GM19452 (cell line): ENCODE measurements at regions not wholly inside any gene's neighbourhood (a gene's known extent, or its start where the extent isn't known, plus 50 kb on each side); places are given as distances from the start of the nearest gene placed in this dataset.

ENCODE experiments used
- ATAC-seq: cut with Tn5 transposase; IDR thresholded peaks from one replicate; pipeline ENCODE4 v1.9.1; 2021; ENCODE audit not compliant: unreplicated experiment

DNA sequence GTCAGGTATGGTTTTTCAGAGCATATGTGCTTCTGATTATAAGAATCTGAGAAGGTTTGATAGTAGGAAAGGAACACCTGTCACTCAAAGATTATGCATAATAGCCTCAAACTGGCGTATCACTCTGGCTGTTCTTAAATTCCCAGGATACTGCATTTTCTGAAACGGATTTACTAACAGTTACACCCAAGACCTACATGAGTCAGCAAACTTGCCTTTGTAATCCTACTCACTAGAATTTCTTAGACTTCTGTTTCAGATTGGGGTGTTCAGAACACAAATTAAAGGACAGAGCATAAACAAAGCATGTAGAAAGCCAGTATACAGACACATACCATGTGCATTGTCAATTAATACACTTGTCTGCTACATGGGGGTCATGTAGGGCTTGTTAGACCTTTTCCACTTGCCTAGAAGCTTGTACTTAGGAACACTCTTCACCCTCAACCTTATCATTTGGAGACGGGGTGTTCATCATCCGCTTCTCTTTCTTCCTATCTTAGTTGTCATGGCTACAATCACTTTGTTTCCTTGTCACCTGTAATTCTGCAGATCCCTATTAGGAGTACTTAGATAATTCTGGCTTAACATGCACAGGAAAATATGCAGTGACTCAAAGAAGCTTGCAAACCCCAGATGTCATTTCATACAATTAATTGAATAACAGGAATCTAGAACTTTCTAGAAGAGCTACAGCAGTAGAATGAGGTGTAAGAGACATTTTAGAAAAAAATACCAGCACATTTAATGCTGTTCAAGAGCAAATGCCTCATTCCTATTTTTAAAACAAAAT lies 593.0 kb upstream of the TENM3 start:
- no peak for ATAC-seq

- ATAC-seq, result no peak
Measured at GRCh38 chr4:181656748-181657147, 586.5 kb upstream of the TENM3 start.

DNA sequence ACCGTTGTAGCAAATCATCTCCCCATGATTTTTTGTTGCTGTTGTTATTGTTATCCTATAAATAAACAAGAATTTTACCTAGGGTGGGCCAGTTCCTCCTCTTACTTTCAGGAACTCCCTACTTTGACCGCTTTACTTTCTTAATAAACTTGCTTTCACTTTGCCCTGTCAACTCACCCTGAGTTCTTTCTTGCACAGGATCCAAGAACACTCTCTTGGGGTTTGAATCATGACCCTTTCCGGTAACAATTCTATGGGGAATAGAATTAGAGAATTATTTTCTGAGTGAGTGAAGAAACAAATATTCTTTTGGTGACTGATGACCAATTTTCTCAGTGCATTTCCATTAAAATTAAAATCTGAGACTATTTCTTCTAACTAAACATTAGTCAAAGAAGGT lies 584.0 kb upstream of the TENM3 start:
- ATAC-seq, result no peak

- ATAC-seq, result no peak
Measured at GRCh38 chr4:181659876-181660275, 583.3 kb upstream of the TENM3 start.

- no peak for ATAC-seq
Measured at GRCh38 chr4:181661090-181661489, 582.1 kb upstream of the TENM3 start.

- ATAC-seq, result no peak
Measured at GRCh38 chr4:181661923-181662322, 581.3 kb upstream of the TENM3 start.

DNA sequence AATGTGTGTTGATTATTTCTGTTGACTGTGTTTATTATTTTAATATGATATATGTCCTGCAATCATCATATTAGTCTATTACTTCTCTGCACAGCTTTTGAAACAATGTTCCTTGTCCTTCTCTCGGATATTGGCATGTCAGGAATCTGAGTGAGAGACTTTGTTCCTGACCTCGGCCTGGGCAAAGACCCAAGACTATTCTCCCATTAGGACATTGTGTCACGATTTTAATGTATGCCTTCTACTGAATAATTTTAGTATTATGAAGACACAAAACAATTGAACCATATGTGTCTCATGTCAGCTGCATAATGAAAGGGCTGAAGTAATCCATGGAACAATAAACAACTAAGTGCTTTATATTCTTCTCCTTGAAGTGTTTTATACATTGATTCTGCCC lies 580.8 kb upstream of the TENM3 start:
- no peak for ATAC-seq

- ATAC-seq, result no peak
Measured at GRCh38 chr4:181670506-181670905, 572.7 kb upstream of the TENM3 start.

GRCh38 chr4:181671672-181672071 lies 571.5 kb upstream of the TENM3 start:
- no peak for ATAC-seq

DNA sequence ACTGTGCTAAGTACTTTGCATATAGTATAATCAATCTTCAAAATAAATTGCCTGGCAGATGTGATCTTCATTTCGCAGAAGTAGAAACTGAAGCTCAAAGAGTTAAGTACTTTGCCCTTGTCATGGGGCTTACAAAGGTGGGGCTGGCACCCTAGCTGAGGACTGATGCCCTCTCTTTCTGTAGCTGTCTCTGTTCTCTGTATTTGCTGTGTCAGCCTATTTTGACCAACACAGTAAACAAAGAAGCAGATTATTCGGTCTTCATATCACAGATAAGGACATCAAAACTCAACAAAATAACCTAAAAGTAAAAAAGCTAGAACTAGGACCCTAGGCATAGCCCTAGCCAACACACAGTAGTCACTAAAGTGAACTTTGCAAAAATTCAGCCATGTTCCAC lies 570.5 kb upstream of the TENM3 start:
- ATAC-seq, result no peak

DNA sequence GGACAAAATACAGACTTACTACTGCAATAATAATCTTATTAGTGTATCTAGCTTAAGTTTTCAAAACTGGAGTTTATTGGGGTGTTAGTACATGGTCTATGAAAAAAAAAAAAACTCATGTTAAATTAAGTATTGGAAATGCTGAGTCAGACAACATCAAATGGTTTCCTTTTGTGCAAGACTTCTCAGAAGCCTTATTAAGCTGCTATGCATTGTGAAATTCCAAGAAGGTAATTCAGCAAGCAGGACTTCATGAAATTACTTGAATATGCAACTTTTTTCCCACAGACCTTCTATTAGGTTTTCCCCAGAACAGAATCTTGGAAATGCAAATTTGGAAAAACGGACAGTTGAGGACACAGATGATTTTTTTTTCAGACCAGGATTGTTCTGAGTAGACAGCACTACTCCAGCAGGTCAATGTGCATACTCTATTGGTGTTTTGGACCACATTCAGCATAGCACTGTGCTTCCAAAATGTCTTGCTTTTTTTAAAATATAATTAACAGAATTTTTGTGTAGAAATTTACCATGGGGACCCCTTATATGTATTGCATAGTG lies 568.8 kb upstream of the TENM3 start:
- no peak for ATAC-seq

GRCh38 chr4:181676546-181676945 lies 566.7 kb upstream of the TENM3 start:
- ATAC-seq, result no peak

GRCh38 chr4:181677201-181677600 lies 566.0 kb upstream of the TENM3 start:
- no peak for ATAC-seq

GRCh38 chr4:181677621-181678020 lies 565.6 kb upstream of the TENM3 start:
- no peak for ATAC-seq

DNA sequence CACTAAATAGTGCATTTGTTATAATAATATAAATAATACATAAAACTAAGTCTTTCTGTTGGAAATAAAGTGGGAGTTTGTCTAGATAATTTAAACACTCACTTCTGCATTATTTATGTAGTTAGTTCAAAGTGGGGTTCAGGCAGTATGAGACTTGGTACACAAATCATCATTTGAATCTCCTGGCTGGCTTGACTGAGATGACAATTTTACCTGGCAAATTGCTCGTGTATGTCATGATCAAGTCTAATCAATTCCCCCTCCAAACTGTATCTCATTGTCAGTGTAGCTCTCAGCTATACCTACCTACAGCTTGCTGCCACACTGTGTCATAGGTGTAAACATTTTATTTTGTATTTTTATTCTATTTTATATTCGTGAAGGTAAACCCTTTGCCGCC lies 563.4 kb upstream of the TENM3 start:
- no peak for ATAC-seq

GRCh38 chr4:181682367-181683047 lies 560.7 kb upstream of the TENM3 start:
- no peak for ATAC-seq

DNA sequence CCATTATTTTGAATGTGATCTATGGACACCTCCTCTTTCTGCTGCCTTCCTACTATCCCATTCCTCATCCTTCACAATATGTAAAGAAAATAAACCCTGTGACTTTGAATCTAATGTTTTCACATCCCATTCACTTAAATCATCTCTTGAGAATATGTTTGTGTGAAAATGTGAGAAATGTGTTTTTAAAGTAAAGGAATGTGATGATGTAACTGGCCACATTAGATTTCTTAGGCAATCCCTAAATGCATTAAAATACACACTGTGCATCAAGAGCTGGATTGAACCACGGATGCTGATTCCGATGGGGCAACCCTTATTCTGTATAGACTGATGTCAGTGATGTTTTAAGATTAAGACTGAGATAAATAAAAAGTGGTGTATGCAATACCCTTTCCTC lies 558.9 kb upstream of the TENM3 start:
- ATAC-seq, result no peak

DNA sequence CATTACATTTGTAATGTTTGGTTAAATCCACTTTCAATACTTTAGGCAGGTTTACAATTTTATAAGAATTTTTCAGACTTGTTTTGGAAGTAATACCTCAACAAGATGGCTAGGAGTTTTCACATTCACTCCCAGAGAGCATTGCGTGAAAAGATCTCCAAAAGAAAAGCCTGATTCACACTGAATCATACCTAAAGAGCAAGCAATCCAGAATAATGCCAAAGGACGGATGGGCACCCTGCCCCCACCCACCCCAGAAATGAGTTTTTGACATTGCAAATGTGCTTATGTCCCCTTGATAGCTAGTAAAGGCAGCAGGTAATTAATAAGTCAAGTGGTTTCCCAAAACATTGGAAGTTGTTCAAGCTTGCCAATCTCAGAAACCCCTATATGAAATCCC lies 557.7 kb upstream of the TENM3 start:
- no peak for ATAC-seq

DNA sequence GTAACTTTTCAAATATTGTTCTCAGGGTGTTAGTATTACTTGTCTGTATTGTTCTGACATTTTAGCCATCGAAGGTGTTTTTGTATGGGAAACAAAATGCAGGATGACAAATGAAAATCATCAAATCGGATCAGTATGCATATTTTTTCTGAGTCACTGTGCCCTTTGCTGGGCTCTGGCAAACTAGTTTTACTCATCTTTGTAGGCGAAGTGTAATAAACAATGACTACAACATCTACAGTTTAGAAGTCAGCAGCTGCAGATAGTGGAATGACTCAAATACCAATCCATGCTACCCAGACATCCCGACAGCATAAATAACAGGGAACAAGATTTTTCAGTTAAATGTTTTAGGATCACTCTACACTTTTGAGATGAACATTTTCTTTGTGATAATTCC lies 557.3 kb upstream of the TENM3 start:
- ATAC-seq, result no peak

DNA sequence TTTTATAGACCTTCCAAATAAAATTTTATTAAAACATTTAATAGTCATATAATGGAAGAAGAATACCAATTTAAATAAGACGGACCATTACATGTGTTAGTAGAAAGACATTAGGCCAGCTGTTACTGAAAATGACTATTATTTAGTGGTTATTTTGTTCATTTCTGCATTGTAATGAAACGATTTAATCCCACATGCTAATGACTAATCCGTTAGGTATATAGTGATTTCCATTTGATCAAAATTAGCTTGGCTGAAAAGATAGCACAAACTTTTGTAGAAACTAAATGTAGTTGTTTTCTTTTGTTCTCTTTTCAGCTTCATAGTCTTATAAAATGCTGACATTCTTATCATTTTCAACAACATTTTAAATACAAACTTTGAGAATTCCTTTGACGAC lies 556.1 kb upstream of the TENM3 start:
- no peak for ATAC-seq

DNA sequence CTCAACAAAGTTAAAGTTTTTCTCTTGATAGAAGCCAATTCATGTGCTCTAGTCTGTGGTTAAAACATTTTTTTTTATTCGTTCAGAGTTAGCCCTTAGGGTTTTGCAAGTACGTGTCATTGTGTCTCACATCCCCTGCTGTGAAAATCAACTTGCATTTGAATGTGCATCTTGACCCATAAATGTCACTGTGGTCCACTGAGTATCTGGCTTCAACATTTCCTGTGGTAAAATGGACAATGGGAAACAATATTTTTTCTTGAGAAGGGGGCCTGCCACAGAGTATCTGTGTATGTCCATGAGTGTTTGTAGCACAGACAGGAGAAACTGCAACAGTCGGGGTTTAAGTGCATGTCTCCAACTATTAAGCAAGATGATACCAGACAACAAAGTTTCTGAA lies 554.8 kb upstream of the TENM3 start:
- ATAC-seq, result no peak

DNA sequence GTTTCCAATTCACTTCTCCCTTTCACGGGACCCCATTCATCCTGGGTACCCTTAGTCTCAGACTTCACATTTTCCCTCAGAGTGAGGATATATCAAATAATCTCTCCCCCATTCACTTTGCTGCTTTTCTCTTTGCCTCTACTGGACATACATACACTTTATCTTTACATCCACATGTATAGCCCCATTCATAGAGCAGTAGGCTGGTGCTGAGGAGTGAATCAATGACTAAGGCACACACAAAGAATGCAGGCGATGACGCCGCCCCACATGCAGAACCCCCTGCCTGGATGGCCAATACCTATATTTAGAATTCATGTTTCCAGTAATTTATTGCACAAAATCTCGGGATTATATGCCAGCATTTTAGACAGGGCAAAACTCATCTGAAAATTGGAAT lies 554.3 kb upstream of the TENM3 start:
- no peak for ATAC-seq
